Suprapubic skin (tissue), 4 donors: ENCODE measurements at regions not wholly inside any gene's neighbourhood (a gene's known extent, or its start where the extent isn't known, plus 50 kb on each side); places are given as distances from the start of the nearest gene placed in this dataset.

Source experiments
- DNase-seq, 2 donors: peaks; one replicate each; pipeline ENCODE4 v3.0.0-alpha.2; 2019; ENCODE audit warnings: low spot score in 2 of 2
- H3K27ac ChIP-seq: fragments of 200-600 bp; sonication (generic); one replicate; pipeline ENCODE4 v1.5.1; 2019
- H3K27me3 ChIP-seq: fragments of 200-600 bp; sonication (generic); one replicate; pipeline ENCODE4 v1.5.1; 2019
- H3K36me3 ChIP-seq: fragments of 200-600 bp; sonication (generic); one replicate; pipeline ENCODE4 v1.5.1; 2019
- H3K4me1 ChIP-seq: fragments of 200-600 bp; sonication (generic); one replicate; pipeline ENCODE4 v1.5.1; 2019
- H3K4me3 ChIP-seq: fragments of 200-600 bp; sonication (generic); one replicate; pipeline ENCODE4 v1.5.1; 2019; ENCODE audit warnings: mild to moderate bottlenecking
- H3K9me3 ChIP-seq: fragments of 200-600 bp; sonication (generic); one replicate; pipeline ENCODE4 v1.5.1; 2019
- EP300 ChIP-seq: sonication (generic); formaldehyde crosslinking; IDR thresholded peaks from one replicate; pipeline ENCODE4 v1.6.1; 2017; ENCODE audit warnings: antibody characterized with exemption
- POLR2A ChIP-seq, 2 donors: fragments of 450-650 bp; IDR thresholded peaks; one replicate each; pipeline ENCODE4 v1.6.1; 2017; ENCODE audit warnings: antibody characterized with exemption in 2 of 2, mild to moderate bottlenecking in 2 of 2, moderate library complexity in 2 of 2
- POLR2AphosphoS5 ChIP-seq, 3 donors: sonication (generic); formaldehyde crosslinking; IDR thresholded peaks; one replicate each; pipeline ENCODE4 v1.6.1; 2017; ENCODE audit warnings: antibody characterized with exemption in 3 of 3
- WGBS: methylation state at CpG from one replicate; pipeline ENCODE4 v1.1.5; 2018; 5-methylcytosine and 5-hydroxymethylcytosine counted together
- TF ChIP-seq, protein P1 (sequence below), 2 donors: fragments of 200-600 bp in 1 of 2; fragments of 450-650 bp in 1 of 2; sonication (generic) in 1 of 2; IDR thresholded peaks; one replicate each; pipeline ENCODE4 v1.5.1; 2016 to 2019; ENCODE audit warnings: antibody characterized with exemption in 2 of 2, mild to moderate bottlenecking in 1 of 2, moderate library complexity in 1 of 2

GRCh38 chr12:70120970-70121369, 122.3 kb upstream of the CNOT2 start:
- TF ChIP-seq POLR2AphosphoS5 (IDR thresholded peaks at IDR 0.05) (no peak), POLR2A (IDR thresholded peaks at IDR 0.05) (no peak), EP300 (no peak)
- TF ChIP-seq, protein P1, sequence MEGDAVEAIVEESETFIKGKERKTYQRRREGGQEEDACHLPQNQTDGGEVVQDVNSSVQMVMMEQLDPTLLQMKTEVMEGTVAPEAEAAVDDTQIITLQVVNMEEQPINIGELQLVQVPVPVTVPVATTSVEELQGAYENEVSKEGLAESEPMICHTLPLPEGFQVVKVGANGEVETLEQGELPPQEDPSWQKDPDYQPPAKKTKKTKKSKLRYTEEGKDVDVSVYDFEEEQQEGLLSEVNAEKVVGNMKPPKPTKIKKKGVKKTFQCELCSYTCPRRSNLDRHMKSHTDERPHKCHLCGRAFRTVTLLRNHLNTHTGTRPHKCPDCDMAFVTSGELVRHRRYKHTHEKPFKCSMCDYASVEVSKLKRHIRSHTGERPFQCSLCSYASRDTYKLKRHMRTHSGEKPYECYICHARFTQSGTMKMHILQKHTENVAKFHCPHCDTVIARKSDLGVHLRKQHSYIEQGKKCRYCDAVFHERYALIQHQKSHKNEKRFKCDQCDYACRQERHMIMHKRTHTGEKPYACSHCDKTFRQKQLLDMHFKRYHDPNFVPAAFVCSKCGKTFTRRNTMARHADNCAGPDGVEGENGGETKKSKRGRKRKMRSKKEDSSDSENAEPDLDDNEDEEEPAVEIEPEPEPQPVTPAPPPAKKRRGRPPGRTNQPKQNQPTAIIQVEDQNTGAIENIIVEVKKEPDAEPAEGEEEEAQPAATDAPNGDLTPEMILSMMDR (IDR thresholded peaks at IDR 0.05): no peak
- Histone ChIP-seq H3K27me3 (no peaks in the 10 kb centered on the region), H3K27ac (no peak overlapping the region), H3K9me3 (no peaks in the 10 kb centered on the region), H3K4me3 (no peak overlapping the region), H3K4me1 (no peaks in the 10 kb centered on the region), H3K36me3 (no peaks in the 10 kb centered on the region)
- no peak for DNase-seq

- no peaks in the 10 kb centered on the region for H3K9me3 ChIP-seq
- DNase-seq: no peak
- 70% methylated on average over 1 of the region's 1 CpG for WGBS
- H3K4me3 ChIP-seq: no peak overlapping the region
- TF ChIP-seq, protein P1 (IDR thresholded peaks at IDR 0.05): no peak
- no peak for TF ChIP-seq EP300
- no peak for TF ChIP-seq POLR2A (IDR thresholded peaks at IDR 0.05)
- TF ChIP-seq POLR2AphosphoS5 (IDR thresholded peaks at IDR 0.05): no peak
- no peak overlapping the region for H3K27ac ChIP-seq
- no peaks in the 10 kb centered on the region for H3K27me3 ChIP-seq
- H3K4me1 ChIP-seq: no peaks in the 10 kb centered on the region
- H3K36me3 ChIP-seq: no peaks in the 10 kb centered on the region
These were observed 121.7 kb upstream of the CNOT2 start for GRCh38 chr12:70121562-70121961.

GRCh38 chr12:70122804-70123203, 120.4 kb upstream of the CNOT2 start:
- H3K4me1 ChIP-seq: no peaks in the 10 kb centered on the region
- TF ChIP-seq POLR2AphosphoS5 (IDR thresholded peaks at IDR 0.05): no peak
- TF ChIP-seq POLR2A (IDR thresholded peaks at IDR 0.05): no peak
- TF ChIP-seq, protein P1 (IDR thresholded peaks at IDR 0.05): no peak
- TF ChIP-seq EP300: no peak
- H3K9me3 ChIP-seq: no peaks in the 10 kb centered on the region
- DNase-seq: no peak
- no peak overlapping the region for H3K4me3 ChIP-seq
- H3K27me3 ChIP-seq: no peaks in the 10 kb centered on the region
- H3K27ac ChIP-seq: no peak overlapping the region
- 84% methylated on average over 2 of the region's 5 CpGs for WGBS
- H3K36me3 ChIP-seq: no peaks in the 10 kb centered on the region

DNA sequence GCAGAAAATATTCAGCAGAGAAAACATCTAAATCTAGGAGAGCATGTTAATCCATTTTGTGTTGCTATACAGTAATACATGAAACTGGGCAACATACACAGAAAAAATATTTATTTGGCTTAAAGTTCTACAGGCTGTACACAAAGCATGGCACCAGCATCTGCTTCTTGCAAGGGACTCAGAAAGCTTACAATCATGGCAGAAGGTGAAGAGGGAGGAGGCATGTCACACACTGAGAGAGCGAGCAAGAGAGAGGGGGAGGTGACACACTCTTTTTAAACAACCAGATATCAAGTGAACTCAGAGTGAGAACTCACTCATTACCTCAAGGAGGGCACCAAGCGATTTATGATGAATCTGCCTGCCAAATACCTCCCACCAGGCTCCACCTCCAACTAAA, 94.2 kb upstream of the CNOT2 start:
- no peaks in the 10 kb centered on the region for H3K27me3 ChIP-seq
- WGBS: 73% methylated on average over 2 of the region's 2 CpGs
- no peaks in the 10 kb centered on the region for H3K36me3 ChIP-seq
- no peak for DNase-seq
- H3K9me3 ChIP-seq: peaks cover 6% of the 10 kb centered on the region
- H3K4me3 ChIP-seq: no peak overlapping the region
- no peak overlapping the region for H3K27ac ChIP-seq
- H3K4me1 ChIP-seq: no peaks in the 10 kb centered on the region
- no peak for TF ChIP-seq POLR2AphosphoS5 (IDR thresholded peaks at IDR 0.05)
- TF ChIP-seq, protein P1 (IDR thresholded peaks at IDR 0.05): no peak
- TF ChIP-seq EP300: no peak
- no peak for TF ChIP-seq POLR2A (IDR thresholded peaks at IDR 0.05)

GRCh38 chr12:70149665-70150064, 93.6 kb upstream of the CNOT2 start:
- no peaks in the 10 kb centered on the region for H3K36me3 ChIP-seq
- no peak overlapping the region for H3K4me3 ChIP-seq
- H3K27ac ChIP-seq: no peak overlapping the region
- no peaks in the 10 kb centered on the region for H3K27me3 ChIP-seq
- H3K9me3 ChIP-seq: peaks cover 6% of the 10 kb centered on the region
- DNase-seq: no peak
- TF ChIP-seq POLR2A (IDR thresholded peaks at IDR 0.05) (no peak), POLR2AphosphoS5 (IDR thresholded peaks at IDR 0.05) (no peak), EP300 (no peak)
- TF ChIP-seq, protein P1 (IDR thresholded peaks at IDR 0.05): no peak
- no peaks in the 10 kb centered on the region for H3K4me1 ChIP-seq
